ENCODE measurements at regions not wholly inside any gene's neighbourhood (a gene's known extent, or its start where the extent isn't known, plus 50 kb on each side); places are given as distances from the start of the nearest gene placed in this dataset.

DNA sequence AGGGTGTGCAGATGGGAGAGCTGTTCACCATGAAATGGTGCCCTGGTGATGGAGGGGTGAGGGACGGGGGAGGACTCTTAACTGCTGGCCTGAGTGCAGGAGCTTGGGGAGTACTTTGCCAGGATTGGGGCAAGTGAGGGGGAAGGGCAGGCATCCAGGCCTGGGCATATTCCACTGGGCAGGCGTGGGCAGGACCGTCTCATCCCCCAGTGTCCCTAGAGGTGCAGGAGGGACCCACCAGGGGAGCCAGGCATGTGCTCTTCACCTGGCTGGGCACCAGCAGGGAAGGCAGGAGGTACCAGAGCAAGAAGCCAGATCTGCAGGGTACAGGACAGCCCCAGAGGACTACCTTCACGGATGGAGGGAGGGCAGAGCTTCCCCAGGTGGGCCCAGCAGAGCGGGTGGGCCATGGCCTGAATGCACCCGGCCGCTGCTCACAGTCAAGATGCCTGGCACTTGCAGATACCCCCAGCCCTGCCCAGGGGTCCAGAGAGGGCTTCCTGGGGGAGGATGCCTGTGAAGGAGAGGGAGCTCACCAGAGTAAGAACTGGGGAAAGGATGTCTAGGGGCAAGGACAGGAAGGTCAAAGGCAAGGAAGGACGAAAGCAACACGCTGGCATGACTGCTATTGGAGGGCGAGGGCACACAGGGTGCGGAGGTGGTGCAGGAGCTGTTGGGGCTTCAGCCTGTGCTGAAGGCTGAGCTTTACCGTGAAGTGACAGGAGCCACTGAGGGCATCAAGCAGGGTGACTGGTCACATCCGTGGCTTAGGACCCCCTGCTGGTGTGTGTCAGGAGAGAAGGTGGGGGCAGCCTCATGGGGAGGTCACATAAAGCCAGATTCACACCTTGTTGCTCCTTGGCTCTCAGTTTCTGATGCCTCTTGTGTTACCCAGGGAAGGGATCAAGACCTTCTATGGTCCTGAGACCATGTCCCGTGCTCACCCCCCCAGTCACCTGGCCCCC is 68.2 kb upstream of the NKX1-1 start:
- no peak for DNase-seq

DNA sequence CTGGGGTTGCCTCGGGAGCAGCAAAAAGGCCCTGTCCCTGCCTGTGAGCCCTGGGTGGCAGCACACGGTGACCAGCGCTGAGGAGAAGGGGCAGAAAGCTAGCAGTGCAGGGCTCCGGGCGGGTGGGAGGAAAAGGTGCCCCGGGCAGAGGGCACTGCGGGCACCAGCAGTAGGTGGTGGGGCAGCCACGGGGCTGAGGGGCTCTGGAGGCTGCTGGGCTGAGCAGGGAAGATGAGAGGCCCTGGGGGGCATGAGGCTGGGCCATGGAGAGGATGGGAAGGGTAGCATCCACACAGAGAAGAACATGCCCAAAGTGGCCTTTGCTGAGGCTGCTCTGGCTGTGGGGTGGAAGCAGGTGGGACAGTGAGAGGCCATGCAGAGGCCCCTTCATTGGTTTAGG is 67.5 kb upstream of the NKX1-1 start:
- DNase-seq, result no peak

DNA sequence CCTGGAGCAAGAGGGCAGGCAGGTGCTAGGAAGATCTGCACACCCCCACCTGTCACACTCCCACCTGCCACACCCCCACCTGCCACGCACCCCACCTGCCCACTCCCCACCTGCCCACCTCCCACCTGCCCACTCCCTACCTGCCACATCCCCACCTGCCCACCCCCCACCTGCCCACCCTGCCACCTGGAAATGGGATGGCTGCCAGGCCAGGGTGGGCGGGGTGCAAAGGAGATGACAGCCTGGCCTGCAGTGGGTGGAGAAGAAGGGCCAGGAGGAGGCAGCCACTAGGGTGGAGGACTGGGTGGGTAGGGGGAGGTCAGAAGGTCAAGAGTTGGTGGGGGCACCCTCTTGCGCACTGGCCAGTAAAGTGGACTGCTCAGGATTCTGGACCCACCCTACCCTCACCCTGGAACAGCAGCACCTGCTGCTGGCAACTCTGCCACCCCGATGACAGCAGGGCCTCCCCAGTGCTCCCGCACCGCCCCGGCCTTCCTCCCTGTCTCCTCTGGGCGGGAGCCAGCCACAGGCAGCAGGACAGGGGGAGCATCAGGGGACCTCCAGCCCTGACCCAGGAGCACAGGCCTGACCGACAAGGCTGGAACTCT is 66.8 kb upstream of the NKX1-1 start:
- no peak for DNase-seq

DNA sequence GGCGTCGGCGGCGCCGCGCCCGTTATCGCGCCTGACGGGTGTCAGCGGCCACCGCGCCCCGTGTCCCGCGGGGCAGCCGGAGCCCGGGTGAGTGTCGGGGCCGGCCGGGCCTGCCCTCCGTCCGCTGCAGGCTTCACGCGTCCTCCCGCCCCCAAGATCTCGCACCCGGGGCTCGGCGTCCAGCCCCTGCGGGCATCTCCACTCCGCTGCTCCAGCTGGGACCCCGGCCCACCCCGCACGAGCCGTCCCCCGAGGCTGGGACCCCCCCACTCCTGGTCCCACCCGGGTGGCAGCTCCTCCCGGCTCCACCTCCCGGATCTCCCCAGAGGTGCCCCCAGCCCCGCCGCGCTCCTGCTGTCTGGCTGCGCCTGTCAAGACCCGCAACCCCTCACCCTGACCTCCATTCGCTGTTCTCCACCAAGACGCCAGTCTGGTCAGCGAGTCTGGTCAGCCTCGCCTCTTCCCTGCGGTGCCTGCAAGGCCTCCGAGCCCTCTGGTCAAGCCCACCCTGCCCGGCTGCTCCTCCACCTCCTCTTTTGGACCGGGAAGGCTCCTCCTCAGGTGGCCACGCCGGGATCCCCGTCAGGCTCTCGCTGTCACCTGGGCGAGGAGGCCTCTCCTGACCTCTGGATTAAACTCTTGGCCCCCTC is 66.0 kb upstream of the NKX1-1 start:
- DNase-seq, result no peak

DNA sequence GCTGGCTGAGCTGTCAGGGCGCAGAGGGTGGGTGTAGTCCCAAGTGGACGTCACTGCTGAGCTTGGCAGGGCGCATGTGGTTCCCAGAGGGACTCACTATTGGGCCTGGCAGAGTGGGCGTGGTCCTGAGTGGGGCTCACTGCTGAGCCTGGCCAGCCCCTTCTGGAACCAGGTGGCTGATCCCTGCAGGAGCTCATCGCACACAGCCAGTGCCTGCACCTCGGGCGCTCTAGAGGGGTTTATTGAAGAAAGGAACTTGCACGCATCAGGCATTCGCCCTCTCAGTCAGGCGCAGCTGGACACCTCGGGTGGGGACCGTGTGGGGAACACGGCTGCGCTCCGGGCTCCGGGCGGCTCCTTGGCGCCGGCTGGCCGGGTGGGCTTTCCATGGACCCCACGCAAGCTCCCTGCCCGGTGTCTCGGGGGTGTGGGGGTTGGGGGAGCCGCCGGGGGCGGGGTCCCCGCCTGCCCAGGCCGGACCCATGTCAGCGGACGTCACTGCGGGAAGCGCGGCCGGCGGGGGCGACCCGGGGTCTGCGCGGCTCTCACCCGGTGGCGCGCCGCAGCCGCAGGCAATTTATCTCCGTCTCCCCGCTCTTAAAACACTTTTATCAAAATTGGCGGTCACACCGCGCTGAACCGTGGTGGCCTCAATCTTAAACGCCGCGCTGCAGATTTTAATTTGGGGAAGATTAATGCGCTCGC is 65.4 kb upstream of the NKX1-1 start:
- DNase-seq, result peak; percentile 32

DNA sequence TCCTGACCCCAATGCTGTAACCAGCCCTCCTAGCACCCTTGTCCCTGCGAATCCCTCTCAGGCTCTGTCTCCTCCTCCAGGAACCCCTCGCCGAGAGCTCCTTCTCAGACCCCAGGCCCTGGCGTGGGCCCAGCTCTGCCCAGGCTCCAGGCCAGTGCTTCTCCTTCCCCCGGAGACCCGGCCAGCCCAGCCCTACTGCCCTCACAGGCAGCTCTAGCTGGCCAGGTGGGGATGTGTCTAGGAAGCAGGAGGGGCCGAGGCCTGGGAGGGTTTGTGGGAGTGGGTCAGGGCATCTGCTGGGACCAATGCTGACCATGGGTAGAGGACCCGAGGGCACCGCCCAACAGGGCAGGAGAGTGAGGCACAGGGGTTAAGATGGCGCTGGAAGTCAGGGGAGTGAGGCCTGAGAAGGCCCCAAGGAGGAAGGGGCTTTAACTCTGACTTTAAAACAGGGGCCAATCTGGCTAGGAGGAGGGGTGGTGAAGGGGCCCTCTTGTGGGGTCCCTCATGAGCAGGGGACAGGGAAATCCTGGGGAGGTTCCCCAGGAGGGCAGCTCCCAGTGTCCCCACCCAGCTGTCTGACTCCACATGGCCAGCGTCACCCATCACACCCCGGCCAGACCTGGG is 64.7 kb upstream of the NKX1-1 start:
- DNase-seq, result no peak

DNA sequence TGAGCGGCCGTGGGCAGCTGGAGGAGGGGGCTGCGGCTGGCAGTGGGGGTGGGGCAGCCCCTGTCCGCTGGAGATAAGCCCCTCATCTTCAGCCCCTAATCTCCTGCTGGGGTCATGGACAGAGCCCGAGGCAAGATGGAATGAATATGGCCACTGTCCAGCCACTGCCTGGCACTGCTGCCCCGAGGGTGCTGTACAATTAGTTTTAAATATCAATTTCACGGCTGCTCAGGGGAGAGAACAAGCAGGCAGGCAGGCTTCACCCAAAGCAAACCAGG is 64.1 kb upstream of the NKX1-1 start:
- DNase-seq, result no peak

DNA sequence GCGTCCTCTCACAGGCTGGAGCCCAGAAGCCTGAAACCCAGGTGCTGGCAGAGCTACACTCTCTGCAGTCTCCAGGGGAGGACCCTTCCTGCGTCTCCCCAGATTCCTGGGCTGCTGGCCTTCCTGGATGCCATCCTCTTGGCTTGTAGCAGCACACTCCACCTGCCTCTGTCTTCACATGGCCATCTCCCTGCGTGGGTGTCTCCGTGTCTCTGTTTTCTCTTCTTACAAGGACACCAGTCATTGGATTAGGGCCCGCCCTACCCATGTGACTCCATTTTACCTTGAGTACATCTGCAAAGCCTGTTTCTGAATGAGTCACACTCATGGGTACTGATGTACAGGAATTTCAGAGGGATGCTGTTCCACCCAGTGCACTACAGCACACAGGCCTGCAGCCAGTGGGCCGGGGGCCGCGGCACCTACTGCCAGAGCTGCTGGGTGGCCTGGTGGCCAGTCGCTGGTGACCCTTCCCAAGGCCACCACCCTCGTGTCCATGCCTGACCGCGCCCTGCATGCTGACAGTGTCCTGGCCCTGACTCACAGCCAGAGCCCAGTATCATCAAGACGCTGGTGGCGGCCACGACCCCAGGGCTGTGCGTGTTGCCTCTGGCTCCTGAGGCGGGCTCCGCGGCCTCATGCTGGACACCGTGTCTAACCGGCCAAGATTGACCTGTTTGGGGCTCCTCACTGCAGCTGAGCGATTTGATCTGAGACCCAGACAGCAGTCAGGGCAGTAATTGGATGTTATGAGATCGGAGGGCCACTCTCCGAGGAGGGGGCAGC is 63.6 kb upstream of the NKX1-1 start:
- no peak for DNase-seq

DNA sequence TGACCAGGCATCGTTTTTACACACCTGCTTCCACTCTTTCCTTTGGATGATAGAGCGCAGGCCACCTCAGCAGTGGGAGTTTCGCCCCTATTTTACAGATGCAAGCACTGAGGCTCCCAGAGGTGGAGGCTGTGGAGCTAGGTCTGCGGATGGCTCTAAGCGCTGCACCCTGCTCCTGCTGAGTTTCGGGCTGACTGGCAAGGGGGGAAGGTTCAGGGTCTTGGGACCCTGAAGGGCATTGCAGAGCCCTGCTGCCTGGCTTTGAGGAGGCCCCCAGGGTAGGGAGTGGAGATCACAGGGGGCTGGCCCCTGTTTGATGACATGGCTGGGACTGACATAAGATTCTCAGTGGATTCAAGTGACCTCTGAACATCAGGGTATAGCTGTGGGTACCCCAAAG is 62.8 kb upstream of the NKX1-1 start:
- DNase-seq, result no peak

DNA sequence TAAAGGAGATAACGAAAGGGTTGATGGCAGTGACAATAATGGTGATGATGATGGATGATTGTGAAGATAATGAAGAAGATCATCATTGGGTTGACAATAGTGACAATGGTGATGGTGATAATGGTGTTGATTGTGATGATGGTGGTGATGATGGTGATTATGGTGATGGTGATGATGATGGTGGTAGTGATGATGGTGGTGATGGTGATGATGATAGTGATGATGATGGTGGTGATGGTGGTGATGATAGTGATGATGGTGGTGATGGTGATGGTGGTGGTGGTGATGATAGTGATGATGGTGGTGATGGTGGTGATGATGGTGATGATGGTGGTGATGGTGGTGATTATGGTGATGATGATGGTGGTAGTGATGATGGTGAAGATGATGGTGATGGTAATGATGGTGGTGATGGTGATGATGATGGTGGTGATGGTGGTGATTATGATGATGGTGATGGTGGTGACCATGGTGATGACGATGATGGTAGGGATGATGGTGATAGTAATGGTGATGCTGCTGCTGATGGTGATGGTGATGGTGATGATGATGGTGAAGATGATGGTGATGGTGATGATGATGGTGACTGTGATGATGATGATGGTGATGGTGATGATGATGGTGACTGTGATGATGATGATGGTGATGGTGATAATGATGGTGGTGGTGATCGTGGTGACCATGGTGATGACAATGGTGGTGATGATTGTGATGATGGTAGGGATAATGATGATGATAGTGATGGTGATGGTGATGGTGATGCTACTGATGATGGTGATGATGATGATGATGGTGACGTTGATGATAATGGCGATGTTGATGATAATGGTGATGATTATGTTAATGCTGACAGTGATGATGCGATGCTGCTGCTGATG is 61.6 kb upstream of the NKX1-1 start:
- no peak for DNase-seq

DNA sequence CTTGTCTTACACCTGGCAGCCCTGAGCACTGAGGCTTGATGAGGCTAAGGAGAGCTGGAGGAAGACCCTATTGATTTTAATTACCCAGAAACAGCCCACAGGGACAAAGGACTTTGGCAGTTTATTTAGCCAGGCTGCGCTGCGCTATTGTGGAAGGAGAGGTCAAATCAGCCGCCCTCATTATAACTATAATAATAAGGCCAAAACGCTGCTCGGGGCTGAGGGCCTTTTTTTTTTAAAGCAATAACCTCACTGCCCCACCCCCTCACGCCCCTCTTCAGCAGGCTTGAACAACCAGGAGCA is 60.6 kb upstream of the NKX1-1 start:
- no peak for DNase-seq

DNA sequence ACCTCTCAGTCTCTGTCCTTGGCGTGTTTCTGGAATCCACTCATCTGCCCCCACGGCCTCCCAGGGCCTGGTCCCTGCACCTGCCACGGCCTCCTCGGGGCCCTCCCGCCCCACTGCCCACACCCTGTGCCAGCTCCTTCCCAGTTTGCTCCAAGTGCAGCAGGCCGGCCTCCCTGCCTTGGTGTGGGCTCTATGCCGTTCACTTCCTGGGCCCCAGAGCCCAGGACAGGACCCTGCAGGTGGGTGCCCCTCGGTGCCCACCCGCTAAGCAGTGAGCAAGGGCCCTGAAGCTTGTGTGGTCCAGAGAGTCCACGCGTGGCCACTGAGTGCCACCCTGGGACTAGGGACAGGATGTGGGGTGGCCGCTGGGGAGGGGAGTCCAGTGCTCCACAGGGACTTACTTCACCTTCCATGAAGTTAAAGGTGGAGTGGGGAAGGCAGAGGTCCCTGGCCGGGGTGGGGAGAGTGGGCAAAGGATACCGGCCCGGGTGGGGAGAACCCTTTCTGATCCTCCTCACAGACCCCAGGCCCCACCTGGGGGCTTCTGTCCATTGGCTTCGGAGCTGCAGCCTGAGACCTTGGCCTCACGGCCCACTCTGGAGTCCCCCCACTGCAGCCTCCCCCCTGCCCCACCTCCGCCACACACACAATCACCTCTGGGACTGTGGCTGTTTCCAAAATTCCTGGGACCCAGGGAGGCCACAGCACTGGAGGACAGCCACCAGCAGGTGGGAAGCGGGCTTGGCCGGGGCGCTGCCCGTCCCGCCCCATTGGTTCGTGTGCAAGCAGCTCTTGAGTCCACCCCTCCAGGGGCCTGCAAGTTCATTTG is 60.0 kb upstream of the NKX1-1 start:
- DNase-seq, result no peak

DNA sequence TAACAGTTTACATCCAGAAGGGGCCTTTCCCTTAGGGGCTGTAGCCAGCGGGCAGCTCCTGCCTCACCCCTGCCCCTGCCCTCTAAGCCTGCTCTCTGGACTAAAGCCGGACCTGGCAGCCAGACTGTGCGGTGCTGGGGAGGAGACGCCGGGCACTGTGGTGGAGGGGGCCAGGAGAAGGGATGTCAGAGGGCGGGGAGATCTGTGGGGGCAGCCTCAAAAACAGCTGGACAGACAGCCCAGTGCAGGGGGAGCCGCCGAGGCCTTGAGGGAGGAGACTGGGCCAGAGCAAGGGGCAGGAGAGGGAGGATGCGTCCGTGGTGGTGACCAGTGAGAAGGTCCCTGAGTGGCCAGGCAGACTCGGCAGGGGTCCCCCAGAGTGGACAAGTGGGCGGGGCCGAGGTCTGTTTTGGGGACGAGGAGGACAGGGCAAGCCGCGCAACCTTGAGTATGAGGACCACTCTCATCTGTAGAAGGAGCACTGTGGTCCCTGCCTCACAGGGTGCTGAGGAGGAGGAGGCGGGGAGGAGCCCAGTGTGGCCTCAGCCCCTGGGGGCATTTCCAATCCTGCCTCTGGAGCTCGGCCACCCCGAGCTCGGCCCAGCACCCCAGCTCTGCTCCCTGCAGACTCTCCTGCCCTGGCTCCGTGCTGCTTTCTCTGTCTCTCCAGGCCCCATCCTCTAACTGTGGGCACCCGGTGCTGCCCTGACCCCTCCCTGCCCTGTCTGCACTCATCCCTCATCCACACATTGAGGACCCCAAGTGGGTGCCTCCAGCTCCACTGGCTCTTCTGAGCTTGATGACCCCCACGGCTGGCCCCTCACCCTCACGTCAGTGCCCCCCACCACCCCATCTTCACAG is 59.2 kb upstream of the NKX1-1 start:
- DNase-seq, result no peak

DNA sequence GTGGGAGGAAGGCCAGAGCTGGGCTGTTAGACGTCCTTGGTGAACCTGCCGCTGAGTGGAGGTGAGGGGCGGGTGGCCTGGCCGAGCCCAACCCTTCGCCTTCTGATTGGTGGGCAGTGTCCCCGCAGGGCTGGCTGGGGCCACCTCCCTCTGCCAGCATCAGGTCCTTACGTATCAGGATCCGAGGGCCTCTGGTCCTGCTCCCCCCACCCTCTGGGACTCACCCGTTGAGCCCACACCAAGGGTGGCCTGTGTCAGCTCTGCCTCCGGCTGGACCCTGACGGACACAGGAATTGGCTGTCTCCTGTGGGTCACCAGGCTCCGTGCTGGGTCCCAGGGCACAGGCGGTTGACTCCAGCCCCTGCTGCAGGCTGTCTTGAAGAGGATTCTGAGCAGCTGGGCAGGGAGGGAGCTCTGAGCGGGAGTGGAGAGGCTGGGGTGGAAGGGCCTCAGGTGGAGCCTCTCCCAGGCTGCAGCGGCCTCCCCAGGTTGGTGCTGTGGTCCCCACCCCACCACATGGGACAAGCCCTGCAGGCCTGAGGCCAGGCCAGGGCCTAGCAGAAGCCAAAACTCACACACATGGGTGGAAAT is 58.4 kb upstream of the NKX1-1 start:
- no peak for DNase-seq

DNA sequence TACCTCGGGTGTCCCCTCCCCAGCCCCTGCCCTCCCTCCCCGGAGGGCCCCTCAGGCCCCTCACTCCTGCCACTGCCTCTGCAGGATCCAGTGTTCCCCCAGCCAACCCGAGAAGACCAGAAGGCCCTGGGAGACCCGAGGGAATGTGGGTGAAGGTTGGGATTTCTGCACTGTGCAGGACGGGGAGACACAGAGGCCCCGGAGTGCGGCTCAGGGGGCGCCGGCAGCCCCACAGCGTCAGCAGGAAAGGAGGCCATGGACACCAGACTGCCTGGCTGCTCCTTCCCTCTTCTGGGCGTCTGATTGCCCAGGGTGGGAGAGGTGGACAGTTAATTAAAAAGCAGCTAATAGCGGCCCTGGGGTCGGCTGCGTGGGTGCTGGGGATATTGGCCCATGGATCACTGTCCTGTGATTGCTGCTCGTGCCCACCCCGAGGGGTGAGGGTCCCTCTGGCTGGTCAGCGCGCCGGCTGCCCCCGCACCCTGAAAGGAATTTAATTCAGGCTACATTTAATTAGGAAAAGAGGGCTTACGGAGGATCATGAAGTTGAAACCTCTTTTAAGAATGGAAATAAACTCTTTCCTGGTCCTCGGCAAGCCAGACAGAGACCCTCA is 57.8 kb upstream of the NKX1-1 start:
- no peak for DNase-seq

DNA sequence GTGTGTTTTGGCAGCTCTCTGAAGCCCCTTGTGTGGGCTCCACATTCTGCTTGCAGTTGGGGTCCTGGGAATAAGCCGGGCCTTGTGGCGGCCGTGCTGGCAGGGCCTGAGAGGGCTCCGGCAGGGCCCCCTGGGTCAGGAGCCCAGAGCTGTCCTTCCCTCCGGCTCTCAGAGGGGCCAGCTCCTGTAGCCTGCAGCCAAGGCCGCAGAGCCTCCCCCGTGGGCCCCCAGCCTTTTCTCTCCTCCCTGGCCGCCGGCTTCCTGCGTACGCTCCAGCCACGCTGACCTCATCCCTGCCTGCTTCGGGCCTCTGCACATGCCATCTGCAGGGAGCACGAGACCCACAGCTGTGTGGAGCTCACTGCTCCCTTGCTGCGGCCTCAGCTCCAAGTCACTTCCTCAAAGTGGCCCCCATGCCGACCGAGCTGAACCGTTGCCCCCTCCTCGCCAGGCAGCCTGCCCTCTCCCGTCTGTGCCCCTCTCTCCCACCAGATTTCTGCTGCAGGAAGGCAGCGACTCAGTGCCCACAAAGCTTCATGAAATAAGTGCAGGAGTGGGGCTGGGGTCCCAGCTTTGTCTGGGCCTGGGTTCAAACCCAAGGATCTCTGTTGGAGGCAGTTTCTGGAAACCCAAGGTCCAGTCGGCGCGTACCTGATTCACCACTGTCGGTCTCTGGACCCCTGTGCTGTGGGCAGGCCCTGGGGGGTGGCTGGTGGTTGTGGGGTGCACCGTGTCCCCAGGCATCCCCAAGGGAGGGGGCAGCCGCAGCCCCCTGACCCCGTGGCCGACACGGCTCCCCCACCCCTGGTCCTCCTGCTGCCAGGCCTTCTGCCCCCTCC is 57.1 kb upstream of the NKX1-1 start:
- peak; percentile 17 for DNase-seq

DNA sequence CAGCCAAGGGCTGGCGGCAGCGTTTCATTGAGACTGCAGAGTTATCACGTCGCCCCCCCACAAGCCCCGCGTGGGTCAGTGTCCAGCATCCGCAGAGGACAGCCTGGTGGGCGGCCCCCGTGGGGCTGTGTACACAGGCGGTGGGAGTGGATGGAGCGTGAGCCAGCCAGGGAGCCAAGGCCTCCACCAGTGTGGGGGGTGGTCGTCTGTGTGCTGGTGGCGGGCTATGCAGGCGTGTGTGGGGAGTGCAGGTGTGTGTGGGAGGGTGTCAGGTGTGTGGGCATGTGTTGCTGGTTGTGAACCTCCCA is 56.5 kb upstream of the NKX1-1 start:
- no peak for DNase-seq
